GM21723 (cell line): ENCODE measurements at regions not wholly inside any gene's neighbourhood (a gene's known extent, or its start where the extent isn't known, plus 50 kb on each side); places are given as distances from the start of the nearest gene placed in this dataset.

Experiments used
- ATAC-seq: cut with Tn5 transposase; IDR thresholded peaks from one replicate; pipeline ENCODE4 v1.9.1; 2021; ENCODE audit warnings: mild to moderate bottlenecking, moderate library complexity; ENCODE audit not compliant: unreplicated experiment

DNA sequence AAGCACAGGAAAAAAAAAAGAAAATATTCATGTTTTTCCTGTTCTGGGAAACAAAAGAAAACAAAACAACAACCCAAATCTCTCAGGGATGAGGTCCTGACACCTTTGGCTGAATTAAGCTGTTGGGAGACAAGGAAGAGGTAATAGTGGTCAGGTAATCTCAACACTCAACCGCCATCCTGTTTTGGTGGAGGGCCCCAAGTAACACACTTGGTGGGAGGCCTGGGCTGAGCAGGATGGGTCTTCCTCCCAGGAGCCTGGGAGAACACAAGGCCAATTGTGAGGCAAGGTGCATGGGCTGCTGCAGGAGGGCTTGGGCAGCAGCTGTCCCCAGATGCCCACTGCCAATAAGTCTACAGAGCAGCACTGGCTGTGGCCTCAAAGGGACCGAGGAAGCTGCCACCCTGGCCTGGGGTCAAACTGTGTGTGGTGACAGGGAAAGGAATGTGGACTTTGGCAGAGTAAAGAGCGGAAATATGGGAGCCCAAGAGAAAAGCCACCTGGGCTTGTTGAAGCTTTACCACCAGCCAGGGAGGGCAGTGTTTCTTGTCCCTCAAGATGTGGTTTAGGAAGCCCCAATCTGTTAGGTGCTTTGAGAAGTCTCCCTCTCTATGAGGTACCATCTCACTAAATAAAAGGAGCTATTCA is 93.5 kb upstream of the SLC25A13 start:
- ATAC-seq, result no peak

GRCh38 chr7:96414931-96415292 is 93.0 kb upstream of the SLC25A13 start:
- peak; percentile 77 for ATAC-seq

GRCh38 chr7:96410126-96410839 is 88.4 kb upstream of the SLC25A13 start:
- ATAC-seq, result no peak

- no peak for ATAC-seq
Measured at GRCh38 chr7:96408881-96409280, 87.0 kb upstream of the SLC25A13 start.

DNA sequence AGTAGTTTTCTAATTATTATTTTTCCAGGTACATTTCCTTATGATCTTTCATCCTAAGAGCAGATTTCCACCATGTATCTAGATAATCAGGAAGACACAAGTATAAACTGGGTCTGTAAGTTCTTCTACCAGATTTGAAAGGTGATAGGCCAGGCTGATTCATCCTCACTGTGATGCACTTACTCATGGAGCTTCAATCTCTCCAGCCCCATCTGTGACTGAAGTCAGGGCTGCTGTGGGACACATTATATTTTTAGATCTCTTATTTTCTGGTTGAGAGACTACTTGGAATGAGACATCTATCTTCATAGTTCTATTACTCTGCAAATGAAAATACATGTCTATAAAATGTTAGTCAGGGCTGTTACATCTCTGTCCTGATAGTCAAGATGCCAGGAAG is 85.5 kb upstream of the SLC25A13 start:
- ATAC-seq, result no peak

GRCh38 chr7:96402913-96403312 is 81.0 kb upstream of the SLC25A13 start:
- no peak for ATAC-seq

- ATAC-seq, result no peak
Measured at GRCh38 chr7:96401200-96401599, 79.3 kb upstream of the SLC25A13 start.

- ATAC-seq, result no peak
Measured at GRCh38 chr7:96400518-96400917, 78.6 kb upstream of the SLC25A13 start.

DNA sequence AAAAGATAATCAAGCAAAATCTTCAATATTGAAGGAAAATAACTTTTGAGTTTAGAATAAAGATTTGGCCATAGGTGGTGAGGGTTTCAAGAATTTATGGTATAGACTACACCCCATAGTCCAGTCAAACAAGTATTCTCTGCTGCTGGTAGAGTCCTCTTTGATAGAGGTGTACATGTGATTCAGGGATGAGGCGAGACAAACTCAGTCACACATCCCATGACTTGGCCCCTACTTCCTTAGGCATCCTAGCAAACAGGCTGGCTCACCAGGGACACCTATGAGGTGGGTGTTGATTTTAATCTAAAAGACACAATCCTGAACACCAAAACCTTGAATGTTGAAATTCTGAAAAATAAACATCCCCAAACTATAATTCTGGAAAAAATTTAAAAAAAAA is 78.1 kb upstream of the SLC25A13 start:
- no peak for ATAC-seq

- no peak for ATAC-seq
Measured at GRCh38 chr7:96397936-96398598, 76.2 kb upstream of the SLC25A13 start.

- no peak for ATAC-seq
Measured at GRCh38 chr7:96388620-96389383, 66.9 kb upstream of the SLC25A13 start.

- ATAC-seq, result no peak
Measured at GRCh38 chr7:96388166-96388565, 66.3 kb upstream of the SLC25A13 start.

DNA sequence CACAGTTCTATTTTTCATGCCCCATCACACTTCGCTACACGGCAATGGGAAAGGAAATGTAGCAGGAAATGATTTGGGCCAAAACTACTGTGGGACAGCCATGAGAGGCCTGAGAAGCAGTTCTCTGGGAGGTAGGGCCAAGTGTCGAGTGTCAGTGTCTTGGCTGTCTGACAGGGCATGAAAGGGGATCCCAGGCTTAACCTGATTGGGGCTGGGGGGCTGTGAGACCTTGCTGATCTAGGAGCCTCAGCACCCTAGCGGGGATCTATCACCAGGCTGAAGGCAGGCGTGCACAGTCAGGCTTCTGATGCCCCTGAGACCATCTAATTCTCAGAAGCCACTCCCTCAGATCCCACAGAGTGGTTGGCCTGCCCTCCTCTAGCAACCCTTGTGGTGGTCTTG is 58.2 kb upstream of the SLC25A13 start:
- no peak for ATAC-seq

GRCh38 chr7:96377399-96377798 is 55.5 kb upstream of the SLC25A13 start:
- no peak for ATAC-seq
